Tibial nerve (tissue), 4 donors: ENCODE measurements at regions not wholly inside any gene's neighbourhood (a gene's known extent, or its start where the extent isn't known, plus 50 kb on each side); places are given as distances from the start of the nearest gene placed in this dataset.

Experiments
- EP300 ChIP-seq, 2 donors: sonication (generic); formaldehyde crosslinking; IDR thresholded peaks; one replicate each; pipeline ENCODE4 v1.6.1; 2017; ENCODE audit warnings: antibody characterized with exemption in 2 of 2, mild to moderate bottlenecking in 1 of 2
- POLR2A ChIP-seq, 2 donors: fragments of 450-650 bp; IDR thresholded peaks; one replicate each; pipeline ENCODE4 v1.6.1; 2017; ENCODE audit warnings: antibody characterized with exemption in 2 of 2, mild to moderate bottlenecking in 2 of 2, moderate library complexity in 2 of 2
- TF ChIP-seq, protein P1 (sequence below), 5 experiments: fragments of 200-600 bp in 3 of 5; fragments of 450-650 bp in 2 of 5; sonication (generic) in 3 of 5; IDR thresholded peaks; one replicate each; pipeline ENCODE4 v1.5.1; 2016 to 2019; ENCODE audit warnings: antibody characterized with exemption in 5 of 5, mild to moderate bottlenecking in 3 of 5, moderate library complexity in 2 of 5

- TF ChIP-seq POLR2A (IDR thresholded peaks at IDR 0.05) (no peak), EP300 (IDR thresholded peaks at IDR 0.05) (no peak)
- TF ChIP-seq, protein P1, sequence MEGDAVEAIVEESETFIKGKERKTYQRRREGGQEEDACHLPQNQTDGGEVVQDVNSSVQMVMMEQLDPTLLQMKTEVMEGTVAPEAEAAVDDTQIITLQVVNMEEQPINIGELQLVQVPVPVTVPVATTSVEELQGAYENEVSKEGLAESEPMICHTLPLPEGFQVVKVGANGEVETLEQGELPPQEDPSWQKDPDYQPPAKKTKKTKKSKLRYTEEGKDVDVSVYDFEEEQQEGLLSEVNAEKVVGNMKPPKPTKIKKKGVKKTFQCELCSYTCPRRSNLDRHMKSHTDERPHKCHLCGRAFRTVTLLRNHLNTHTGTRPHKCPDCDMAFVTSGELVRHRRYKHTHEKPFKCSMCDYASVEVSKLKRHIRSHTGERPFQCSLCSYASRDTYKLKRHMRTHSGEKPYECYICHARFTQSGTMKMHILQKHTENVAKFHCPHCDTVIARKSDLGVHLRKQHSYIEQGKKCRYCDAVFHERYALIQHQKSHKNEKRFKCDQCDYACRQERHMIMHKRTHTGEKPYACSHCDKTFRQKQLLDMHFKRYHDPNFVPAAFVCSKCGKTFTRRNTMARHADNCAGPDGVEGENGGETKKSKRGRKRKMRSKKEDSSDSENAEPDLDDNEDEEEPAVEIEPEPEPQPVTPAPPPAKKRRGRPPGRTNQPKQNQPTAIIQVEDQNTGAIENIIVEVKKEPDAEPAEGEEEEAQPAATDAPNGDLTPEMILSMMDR (IDR thresholded peaks at IDR 0.05): peak in 3 of 5 experiments; percentile 36 to 47 (median 42)
Measured at GRCh38 chr17:72030067-72030899, 90.5 kb upstream of the SOX9 start.
